ENCODE measurements at regions not wholly inside any gene's neighbourhood (a gene's known extent, or its start where the extent isn't known, plus 50 kb on each side); places are given as distances from the start of the nearest gene placed in this dataset.
A peak's percentile ranks its signal among the peaks of the same experiment; 100 is the strongest.

GRCh38 chr18:75815767-75816166 lies 388.3 kb upstream of the SMIM21 start:
- Histone ChIP-seq H3K36me3 (no peaks in the 10 kb centered on the region), H3K4me1 (no peaks in the 10 kb centered on the region), H3K4me3 (no peak overlapping the region), H3K9me3 (no peaks in the 10 kb centered on the region), H3K27ac (no peak overlapping the region), H3K27me3 (no peaks in the 10 kb centered on the region)
- WGBS: 93% methylated on average over 1 of the region's 1 CpG
- TF ChIP-seq POLR2A (IDR thresholded peaks at IDR 0.05) (no peak), CTCF (IDR thresholded peaks at IDR 0.05) (no peak), POLR2AphosphoS5 (IDR thresholded peaks at IDR 0.05) (no peak), EP300 (IDR thresholded peaks at IDR 0.05) (no peak)
- DNase-seq (ENCODE audit: low spot score in 2 of 2): no peak

GRCh38 chr18:75812761-75813160 lies 385.3 kb upstream of the SMIM21 start:
- no peak for DNase-seq (ENCODE audit: low spot score in 2 of 2)

GRCh38 chr18:75810961-75811551 lies 383.6 kb upstream of the SMIM21 start:
- Histone ChIP-seq H3K27me3 (no peaks in the 10 kb centered on the region), H3K4me1 (peaks cover 11% of the 10 kb centered on the region), H3K27ac (peak overlapping the region; percentile 65), H3K4me3 (no peak overlapping the region), H3K9me3 (no peaks in the 10 kb centered on the region), H3K36me3 (no peaks in the 10 kb centered on the region)
- TF ChIP-seq POLR2A (IDR thresholded peaks at IDR 0.05): no peak
- no peak for TF ChIP-seq EP300 (IDR thresholded peaks at IDR 0.05)
- no peak for TF ChIP-seq CTCF (IDR thresholded peaks at IDR 0.05)
- TF ChIP-seq POLR2AphosphoS5 (IDR thresholded peaks at IDR 0.05): no peak
- 18% methylated on average over 5 of the region's 5 CpGs for WGBS
- no peak for DNase-seq (ENCODE audit: low spot score in 2 of 2)

More at GRCh38 chr18:75812761-75813160, 385.3 kb upstream of the SMIM21 start:
- Histone ChIP-seq H3K4me1 (peaks cover 11% of the 10 kb centered on the region), H3K4me3 (no peak overlapping the region), H3K27me3 (no peaks in the 10 kb centered on the region), H3K27ac (no peak overlapping the region), H3K9me3 (no peaks in the 10 kb centered on the region), H3K36me3 (no peaks in the 10 kb centered on the region)
- TF ChIP-seq POLR2A (IDR thresholded peaks at IDR 0.05) (no peak), EP300 (IDR thresholded peaks at IDR 0.05) (no peak), CTCF (IDR thresholded peaks at IDR 0.05) (no peak), POLR2AphosphoS5 (IDR thresholded peaks at IDR 0.05) (no peak)
- 53% methylated on average over 8 of the region's 8 CpGs for WGBS

GRCh38 chr18:75810516-75810915 lies 383.0 kb upstream of the SMIM21 start:
- H3K4me1 ChIP-seq: peaks cover 11% of the 10 kb centered on the region
- H3K27ac ChIP-seq: peak overlapping the region; percentile 65
- no peak for DNase-seq (ENCODE audit: low spot score in 2 of 2)
- no peaks in the 10 kb centered on the region for H3K36me3 ChIP-seq
- H3K4me3 ChIP-seq: no peak overlapping the region
- H3K27me3 ChIP-seq: no peaks in the 10 kb centered on the region
- H3K9me3 ChIP-seq: no peaks in the 10 kb centered on the region
- no peak for TF ChIP-seq POLR2A (IDR thresholded peaks at IDR 0.05)
- no peak for TF ChIP-seq EP300 (IDR thresholded peaks at IDR 0.05)
- TF ChIP-seq POLR2AphosphoS5 (IDR thresholded peaks at IDR 0.05): no peak
- no peak for TF ChIP-seq CTCF (IDR thresholded peaks at IDR 0.05)
- 45% methylated on average over 9 of the region's 9 CpGs for WGBS

- H3K4me1 ChIP-seq: peaks cover 11% of the 10 kb centered on the region
- TF ChIP-seq EP300 (IDR thresholded peaks at IDR 0.05): no peak
- TF ChIP-seq POLR2A (IDR thresholded peaks at IDR 0.05): no peak
- TF ChIP-seq POLR2AphosphoS5 (IDR thresholded peaks at IDR 0.05): no peak
- no peak for TF ChIP-seq CTCF (IDR thresholded peaks at IDR 0.05)
- no peak overlapping the region for H3K27ac ChIP-seq
- H3K4me3 ChIP-seq: peak overlapping the region; percentile 25
- DNase-seq (ENCODE audit: low spot score in 2 of 2): no peak
- H3K27me3 ChIP-seq: no peaks in the 10 kb centered on the region
- 13% methylated on average over 6 of the region's 6 CpGs for WGBS
- no peaks in the 10 kb centered on the region for H3K36me3 ChIP-seq
- H3K9me3 ChIP-seq: no peaks in the 10 kb centered on the region
Observed at GRCh38 chr18:75809926-75810255, 382.4 kb upstream of the SMIM21 start.

All from suprapubic skin (tissue), 4 donors.